Neural cell (in vitro differentiated cells): ENCODE measurements at regions not wholly inside any gene's neighbourhood (a gene's known extent, or its start where the extent isn't known, plus 50 kb on each side); places are given as distances from the start of the nearest gene placed in this dataset.

ENCODE experiments used
- H2AFZ ChIP-seq: fragments of 200-600, 300-800 bp; sonication (generic), shearing (Covaris generic); 2 replicates; pipeline ENCODE4 v1.6.0; 2014; ENCODE audit warnings: low read depth, mild to moderate bottlenecking, antibody characterized with exemption, low read length, moderate library complexity
- H3F3A ChIP-seq: fragments of 200-600 bp; shearing (Covaris generic); 2 replicates; pipeline ENCODE4 v1.6.1; 2016; ENCODE audit warnings: mild to moderate bottlenecking, moderate library complexity, mixed read lengths, antibody characterized with exemption, low read length; ENCODE audit not compliant: insufficient read depth, poor library complexity, severe bottlenecking
- H3K27ac ChIP-seq: fragments of 200-600, 300-800 bp; sonication (generic), shearing (Covaris generic); 2 replicates; pipeline ENCODE4 v1.5.1; 2014; ENCODE audit warnings: mild to moderate bottlenecking, low read length, moderate library complexity
- H3K27me3 ChIP-seq: fragments of 300-800, 200-600 bp; sonication (generic), shearing (Covaris generic); 2 replicates; pipeline ENCODE4 v1.6.0; 2014; ENCODE audit warnings: mild to moderate bottlenecking, low read depth, low read length, moderate library complexity; ENCODE audit not compliant: insufficient read depth
- H3K36me3 ChIP-seq: fragments of 300-800, 200-600 bp; sonication (generic), shearing (Covaris generic); 2 replicates; pipeline ENCODE4 v1.5.1; 2014; ENCODE audit warnings: mild to moderate bottlenecking, antibody characterized with exemption, low read length, moderate library complexity; ENCODE audit not compliant: insufficient read depth
- H3K4me2 ChIP-seq: fragments of 300-800, 200-600 bp; sonication (generic), shearing (Covaris generic); 2 replicates; pipeline ENCODE4 v1.6.0; 2014; ENCODE audit warnings: mild to moderate bottlenecking, low read length
- H3K4me3 ChIP-seq: fragments of 300-800, 200-600 bp; sonication (generic), shearing (Covaris generic); 2 replicates; pipeline ENCODE4 v1.5.1; 2014; ENCODE audit warnings: mild to moderate bottlenecking, low read length, moderate library complexity
- H3K79me2 ChIP-seq: fragments of 200-600 bp; shearing (Covaris generic); replicated peaks from 2 replicates; pipeline ENCODE4 v1.6.0; 2014; ENCODE audit warnings: mild to moderate bottlenecking, low read length, moderate library complexity; ENCODE audit not compliant: insufficient read depth
- H3K9ac ChIP-seq: fragments of 300-800, 200-600 bp; sonication (generic), shearing (Covaris generic); 2 replicates; pipeline ENCODE4 v1.6.1; 2016; ENCODE audit warnings: mild to moderate bottlenecking, low read length, mixed read lengths
- H3K9me2 ChIP-seq: fragments of 200-600 bp; shearing (Covaris generic); 2 replicates; pipeline ENCODE4 v1.6.1; 2016; ENCODE audit warnings: mild to moderate bottlenecking, low read length, mixed read lengths; ENCODE audit not compliant: insufficient read depth
- H3K9me3 ChIP-seq: fragments of 200-600, 300-800 bp; sonication (generic), shearing (Covaris generic); 2 replicates; pipeline ENCODE4 v1.6.1; 2016; ENCODE audit warnings: mild to moderate bottlenecking, mixed run types, low read length, moderate library complexity, mixed read lengths
- H4K20me1 ChIP-seq: fragments of 200-600 bp; shearing (Covaris generic); 2 replicates; pipeline ENCODE4 v1.6.1; 2016; ENCODE audit warnings: mild to moderate bottlenecking, mixed run types; ENCODE audit not compliant: insufficient read depth
- CTCF ChIP-seq: fragments of 450-650 bp; IDR thresholded peaks from 2 replicates; pipeline ENCODE4 v1.5.1; 2014; ENCODE audit warnings: antibody characterized with exemption, mild to moderate bottlenecking, moderate library complexity; ENCODE audit not compliant: poor library complexity, severe bottlenecking
- EP300 ChIP-seq: fragments of 450-650 bp; conservative IDR thresholded peaks from 2 replicates; pipeline ENCODE4 v1.6.1; 2014; ENCODE audit warnings: antibody characterized with exemption, mild to moderate bottlenecking, moderate library complexity; ENCODE audit not compliant: poor library complexity, severe bottlenecking
- EZH2 ChIP-seq: fragments of 200-600, 300-800 bp; shearing (Covaris generic), sonication (generic); IDR thresholded peaks from 2 replicates; pipeline ENCODE4 v1.6.1; 2014; ENCODE audit warnings: antibody characterized with exemption, low read length, borderline replicate concordance, mild to moderate bottlenecking; ENCODE audit not compliant: insufficient read depth, poor library complexity, severe bottlenecking
- MXI1 ChIP-seq: fragments of 450-650 bp; conservative IDR thresholded peaks from 2 replicates; pipeline ENCODE4 v1.6.1; 2014; ENCODE audit warnings: antibody characterized with exemption, mild to moderate bottlenecking; ENCODE audit not compliant: poor library complexity, severe bottlenecking
- POLR2AphosphoS5 ChIP-seq: IDR thresholded peaks from 2 replicates; pipeline ENCODE4 v1.6.1; 2012
- RAD21 ChIP-seq: fragments of 450-650 bp; conservative IDR thresholded peaks from 2 replicates; pipeline ENCODE4 v1.6.1; 2014; ENCODE audit warnings: antibody characterized with exemption, mild to moderate bottlenecking, moderate library complexity
- SMC3 ChIP-seq: fragments of 450-650 bp; conservative IDR thresholded peaks from 2 replicates; pipeline ENCODE4 v1.6.1; 2014; ENCODE audit warnings: antibody characterized with exemption, mild to moderate bottlenecking, moderate library complexity; ENCODE audit not compliant: poor library complexity
- TAF1 ChIP-seq: IDR thresholded peaks from 2 replicates; pipeline ENCODE4 v1.6.1; 2012; ENCODE audit warnings: low read depth
- TF ChIP-seq, protein P1 (sequence below): IDR thresholded peaks from 2 replicates; pipeline ENCODE4 v1.6.1; 2012; ENCODE audit warnings: borderline replicate concordance

- Histone ChIP-seq H3K9ac (no peak overlapping the region), H3K9me3 (no peaks in the 10 kb centered on the region), H3K4me3 (no peak overlapping the region), H3K4me2 (no peak overlapping the region), H3F3A (no peaks in the 10 kb centered on the region), H4K20me1 (no peaks in the 10 kb centered on the region), H3K9me2 (no peaks in the 10 kb centered on the region), H3K79me2 (no peaks in the 10 kb centered on the region), H3K27me3 (no peaks in the 10 kb centered on the region), H2AFZ (no peak overlapping the region), H3K36me3 (no peaks in the 10 kb centered on the region), H3K27ac (no peak overlapping the region)
- TF ChIP-seq MXI1 (no peak), SMC3 (no peak)
Measured at GRCh38 chr18:55864281-55864680, 276.3 kb upstream of the TCF4 start.

- Histone ChIP-seq H3K4me3 (no peak overlapping the region), H3F3A (no peaks in the 10 kb centered on the region), H3K9ac (no peak overlapping the region), H3K27me3 (no peaks in the 10 kb centered on the region), H4K20me1 (no peaks in the 10 kb centered on the region), H3K36me3 (no peaks in the 10 kb centered on the region), H3K9me3 (no peaks in the 10 kb centered on the region), H3K27ac (no peak overlapping the region), H3K9me2 (no peaks in the 10 kb centered on the region), H3K4me2 (no peak overlapping the region), H3K79me2 (no peaks in the 10 kb centered on the region), H2AFZ (no peak overlapping the region)
- no peak for TF ChIP-seq EP300
- no peak for TF ChIP-seq TAF1
- TF ChIP-seq MXI1 = no peak
- no peak for TF ChIP-seq POLR2AphosphoS5
- TF ChIP-seq, protein P1, sequence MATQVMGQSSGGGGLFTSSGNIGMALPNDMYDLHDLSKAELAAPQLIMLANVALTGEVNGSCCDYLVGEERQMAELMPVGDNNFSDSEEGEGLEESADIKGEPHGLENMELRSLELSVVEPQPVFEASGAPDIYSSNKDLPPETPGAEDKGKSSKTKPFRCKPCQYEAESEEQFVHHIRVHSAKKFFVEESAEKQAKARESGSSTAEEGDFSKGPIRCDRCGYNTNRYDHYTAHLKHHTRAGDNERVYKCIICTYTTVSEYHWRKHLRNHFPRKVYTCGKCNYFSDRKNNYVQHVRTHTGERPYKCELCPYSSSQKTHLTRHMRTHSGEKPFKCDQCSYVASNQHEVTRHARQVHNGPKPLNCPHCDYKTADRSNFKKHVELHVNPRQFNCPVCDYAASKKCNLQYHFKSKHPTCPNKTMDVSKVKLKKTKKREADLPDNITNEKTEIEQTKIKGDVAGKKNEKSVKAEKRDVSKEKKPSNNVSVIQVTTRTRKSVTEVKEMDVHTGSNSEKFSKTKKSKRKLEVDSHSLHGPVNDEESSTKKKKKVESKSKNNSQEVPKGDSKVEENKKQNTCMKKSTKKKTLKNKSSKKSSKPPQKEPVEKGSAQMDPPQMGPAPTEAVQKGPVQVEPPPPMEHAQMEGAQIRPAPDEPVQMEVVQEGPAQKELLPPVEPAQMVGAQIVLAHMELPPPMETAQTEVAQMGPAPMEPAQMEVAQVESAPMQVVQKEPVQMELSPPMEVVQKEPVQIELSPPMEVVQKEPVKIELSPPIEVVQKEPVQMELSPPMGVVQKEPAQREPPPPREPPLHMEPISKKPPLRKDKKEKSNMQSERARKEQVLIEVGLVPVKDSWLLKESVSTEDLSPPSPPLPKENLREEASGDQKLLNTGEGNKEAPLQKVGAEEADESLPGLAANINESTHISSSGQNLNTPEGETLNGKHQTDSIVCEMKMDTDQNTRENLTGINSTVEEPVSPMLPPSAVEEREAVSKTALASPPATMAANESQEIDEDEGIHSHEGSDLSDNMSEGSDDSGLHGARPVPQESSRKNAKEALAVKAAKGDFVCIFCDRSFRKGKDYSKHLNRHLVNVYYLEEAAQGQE = no peak
- TF ChIP-seq RAD21 = no peak
- no peak for TF ChIP-seq EZH2
- no peak for TF ChIP-seq CTCF
- TF ChIP-seq SMC3 = no peak
Measured at GRCh38 chr18:55863876-55864275, 275.9 kb upstream of the TCF4 start.

DNA sequence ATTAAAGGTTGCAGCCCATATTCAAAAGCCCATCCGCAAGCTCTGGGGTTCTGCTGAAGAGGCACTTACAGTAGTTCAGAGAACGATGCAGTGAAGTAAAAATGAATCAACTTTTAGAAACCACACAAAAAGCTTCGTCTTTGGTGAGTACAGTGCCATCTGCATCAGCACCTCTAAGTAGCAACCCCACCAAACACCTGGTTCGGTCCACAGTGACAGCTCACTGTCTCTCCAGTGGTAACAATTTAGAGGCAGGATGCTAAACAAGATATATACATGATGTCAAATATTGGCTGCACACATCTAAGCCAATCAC is 275.4 kb upstream of the TCF4 start:
- no peak for TF ChIP-seq TAF1
- TF ChIP-seq EZH2 = no peak
- no peak for TF ChIP-seq RAD21
- no peak for TF ChIP-seq EP300
- no peak for TF ChIP-seq MXI1
- TF ChIP-seq POLR2AphosphoS5 = no peak
- TF ChIP-seq, protein P1 = no peak
- TF ChIP-seq CTCF = no peak
- TF ChIP-seq SMC3 = no peak
- Histone ChIP-seq H2AFZ (no peak overlapping the region), H3K27me3 (no peaks in the 10 kb centered on the region), H3K27ac (no peak overlapping the region), H3K36me3 (no peaks in the 10 kb centered on the region), H3K79me2 (no peaks in the 10 kb centered on the region), H3K4me2 (no peak overlapping the region), H3F3A (no peaks in the 10 kb centered on the region), H3K4me3 (no peak overlapping the region), H3K9me2 (no peaks in the 10 kb centered on the region), H3K9ac (no peak overlapping the region), H4K20me1 (no peaks in the 10 kb centered on the region), H3K9me3 (no peaks in the 10 kb centered on the region)
